ENCODE measurements at regions not wholly inside any gene's neighbourhood (a gene's known extent, or its start where the extent isn't known, plus 50 kb on each side); places are given as distances from the start of the nearest gene placed in this dataset.

GRCh38 chr2:590214-591175 is 86.7 kb downstream of the TMEM18 start:
- TF ChIP-seq TOX (CRISPR knock-in tag; IDR thresholded peaks at IDR 0.05; ENCODE audit: borderline replicate concordance): no peak
- TF ChIP-seq CREB5 (CRISPR knock-in tag; IDR thresholded peaks at IDR 0.05; ENCODE audit: low read depth): no peak
- TF ChIP-seq ARNTL (CRISPR knock-in tag; IDR thresholded peaks at IDR 0.05; ENCODE audit: borderline replicate concordance, low read depth): no peak
- TF ChIP-seq POU6F1 (CRISPR knock-in tag; IDR thresholded peaks at IDR 0.05; ENCODE audit: borderline replicate concordance, low read depth): no peak
- no peak for TF ChIP-seq TCF4 (CRISPR knock-in tag; IDR thresholded peaks at IDR 0.05; ENCODE audit: borderline replicate concordance)
- no peak for TF ChIP-seq RARB (CRISPR knock-in tag; IDR thresholded peaks at IDR 0.05)
- no peak for TF ChIP-seq TSHZ2 (CRISPR knock-in tag; IDR thresholded peaks at IDR 0.05)
- no peak for TF ChIP-seq ZNF8 (CRISPR knock-in tag; IDR thresholded peaks at IDR 0.05)
- TF ChIP-seq OSR1 (CRISPR knock-in tag; IDR thresholded peaks at IDR 0.05): no peak
